ENCODE measurements at regions not wholly inside any gene's neighbourhood (a gene's known extent, or its start where the extent isn't known, plus 50 kb on each side); places are given as distances from the start of the nearest gene placed in this dataset.

DNA sequence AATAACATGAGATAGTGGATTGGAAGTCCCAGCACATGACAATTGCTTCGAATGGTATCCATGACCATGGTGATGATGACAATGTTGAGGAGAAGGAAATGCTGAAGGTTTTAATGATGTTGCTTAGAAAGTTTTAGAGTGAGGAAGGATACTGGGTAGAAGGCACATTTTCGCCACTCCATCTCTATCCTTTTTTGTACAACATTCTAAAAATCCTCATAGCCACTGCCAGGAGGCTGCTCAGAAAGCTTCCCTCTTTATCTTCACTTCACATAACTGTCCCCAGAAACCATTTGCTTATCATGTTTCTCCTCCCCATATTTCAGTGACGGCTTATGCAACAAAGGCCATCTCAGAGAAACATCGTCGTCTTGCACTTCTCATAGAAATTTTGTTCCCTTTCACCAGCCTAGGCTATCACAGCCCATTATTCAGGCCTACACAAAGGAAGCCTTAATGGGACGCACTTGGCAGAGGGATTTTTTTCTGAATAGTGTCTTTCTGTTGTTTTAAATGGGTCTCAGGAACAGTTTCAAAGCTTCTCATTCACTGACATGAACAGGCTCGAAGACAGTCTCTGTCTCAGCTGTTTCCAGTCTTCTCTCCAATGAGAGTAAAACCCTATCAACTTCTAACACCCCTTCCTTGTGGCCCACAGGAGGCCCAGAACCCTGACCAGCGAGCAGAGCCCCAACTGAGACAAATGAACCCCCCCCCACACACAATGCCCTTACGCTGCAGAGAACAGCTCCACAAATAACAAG, 506.7 kb downstream of the HAPSTR1 start:
- Histone ChIP-seq H3K4me3 (replicated peaks; ENCODE audit: insufficient read depth, low read length) (no peak overlapping the region), H3K27ac (replicated peaks) (no peak overlapping the region), H3K27me3 (ENCODE audit: insufficient read depth, poor library complexity, severe bottlenecking) (peaks cover 2% of the 10 kb centered on the region)
- TF ChIP-seq, protein P1, sequence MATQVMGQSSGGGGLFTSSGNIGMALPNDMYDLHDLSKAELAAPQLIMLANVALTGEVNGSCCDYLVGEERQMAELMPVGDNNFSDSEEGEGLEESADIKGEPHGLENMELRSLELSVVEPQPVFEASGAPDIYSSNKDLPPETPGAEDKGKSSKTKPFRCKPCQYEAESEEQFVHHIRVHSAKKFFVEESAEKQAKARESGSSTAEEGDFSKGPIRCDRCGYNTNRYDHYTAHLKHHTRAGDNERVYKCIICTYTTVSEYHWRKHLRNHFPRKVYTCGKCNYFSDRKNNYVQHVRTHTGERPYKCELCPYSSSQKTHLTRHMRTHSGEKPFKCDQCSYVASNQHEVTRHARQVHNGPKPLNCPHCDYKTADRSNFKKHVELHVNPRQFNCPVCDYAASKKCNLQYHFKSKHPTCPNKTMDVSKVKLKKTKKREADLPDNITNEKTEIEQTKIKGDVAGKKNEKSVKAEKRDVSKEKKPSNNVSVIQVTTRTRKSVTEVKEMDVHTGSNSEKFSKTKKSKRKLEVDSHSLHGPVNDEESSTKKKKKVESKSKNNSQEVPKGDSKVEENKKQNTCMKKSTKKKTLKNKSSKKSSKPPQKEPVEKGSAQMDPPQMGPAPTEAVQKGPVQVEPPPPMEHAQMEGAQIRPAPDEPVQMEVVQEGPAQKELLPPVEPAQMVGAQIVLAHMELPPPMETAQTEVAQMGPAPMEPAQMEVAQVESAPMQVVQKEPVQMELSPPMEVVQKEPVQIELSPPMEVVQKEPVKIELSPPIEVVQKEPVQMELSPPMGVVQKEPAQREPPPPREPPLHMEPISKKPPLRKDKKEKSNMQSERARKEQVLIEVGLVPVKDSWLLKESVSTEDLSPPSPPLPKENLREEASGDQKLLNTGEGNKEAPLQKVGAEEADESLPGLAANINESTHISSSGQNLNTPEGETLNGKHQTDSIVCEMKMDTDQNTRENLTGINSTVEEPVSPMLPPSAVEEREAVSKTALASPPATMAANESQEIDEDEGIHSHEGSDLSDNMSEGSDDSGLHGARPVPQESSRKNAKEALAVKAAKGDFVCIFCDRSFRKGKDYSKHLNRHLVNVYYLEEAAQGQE (IDR thresholded peaks at IDR 0.05; ENCODE audit: insufficient replicate concordance, low read depth), result no peak
- TF ChIP-seq, protein P2, sequence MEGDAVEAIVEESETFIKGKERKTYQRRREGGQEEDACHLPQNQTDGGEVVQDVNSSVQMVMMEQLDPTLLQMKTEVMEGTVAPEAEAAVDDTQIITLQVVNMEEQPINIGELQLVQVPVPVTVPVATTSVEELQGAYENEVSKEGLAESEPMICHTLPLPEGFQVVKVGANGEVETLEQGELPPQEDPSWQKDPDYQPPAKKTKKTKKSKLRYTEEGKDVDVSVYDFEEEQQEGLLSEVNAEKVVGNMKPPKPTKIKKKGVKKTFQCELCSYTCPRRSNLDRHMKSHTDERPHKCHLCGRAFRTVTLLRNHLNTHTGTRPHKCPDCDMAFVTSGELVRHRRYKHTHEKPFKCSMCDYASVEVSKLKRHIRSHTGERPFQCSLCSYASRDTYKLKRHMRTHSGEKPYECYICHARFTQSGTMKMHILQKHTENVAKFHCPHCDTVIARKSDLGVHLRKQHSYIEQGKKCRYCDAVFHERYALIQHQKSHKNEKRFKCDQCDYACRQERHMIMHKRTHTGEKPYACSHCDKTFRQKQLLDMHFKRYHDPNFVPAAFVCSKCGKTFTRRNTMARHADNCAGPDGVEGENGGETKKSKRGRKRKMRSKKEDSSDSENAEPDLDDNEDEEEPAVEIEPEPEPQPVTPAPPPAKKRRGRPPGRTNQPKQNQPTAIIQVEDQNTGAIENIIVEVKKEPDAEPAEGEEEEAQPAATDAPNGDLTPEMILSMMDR (IDR thresholded peaks at IDR 0.05; ENCODE audit: insufficient read depth, low read length), result no peak
- DNase-seq (ENCODE audit: low read depth in 1 of 2, low spot score in 1 of 2), result no peak

GRCh38 chr16:9598731-9599083, 507.3 kb downstream of the HAPSTR1 start:
- TF ChIP-seq, protein P1 (IDR thresholded peaks at IDR 0.05; ENCODE audit: insufficient replicate concordance, low read depth), result no peak
- TF ChIP-seq SPI1 (IDR thresholded peaks at IDR 0.05; ENCODE audit: borderline replicate concordance, low read depth), result no peak
- TF ChIP-seq, protein P2 (IDR thresholded peaks at IDR 0.05; ENCODE audit: insufficient read depth, low read length), result no peak
- no peak for TF ChIP-seq POLR2AphosphoS5 (IDR thresholded peaks at IDR 0.05; ENCODE audit: low read depth)
- no peak for TF ChIP-seq GABPA (IDR thresholded peaks at IDR 0.05; ENCODE audit: low read depth)
- H3K27ac ChIP-seq (replicated peaks), result no peak overlapping the region
- peaks cover 2% of the 10 kb centered on the region for H3K27me3 ChIP-seq (ENCODE audit: insufficient read depth, poor library complexity, severe bottlenecking)
- DNase-seq (ENCODE audit: low read depth in 1 of 2, low spot score in 1 of 2), result no peak
- H3K4me3 ChIP-seq (replicated peaks; ENCODE audit: insufficient read depth, low read length), result no peak overlapping the region

DNA sequence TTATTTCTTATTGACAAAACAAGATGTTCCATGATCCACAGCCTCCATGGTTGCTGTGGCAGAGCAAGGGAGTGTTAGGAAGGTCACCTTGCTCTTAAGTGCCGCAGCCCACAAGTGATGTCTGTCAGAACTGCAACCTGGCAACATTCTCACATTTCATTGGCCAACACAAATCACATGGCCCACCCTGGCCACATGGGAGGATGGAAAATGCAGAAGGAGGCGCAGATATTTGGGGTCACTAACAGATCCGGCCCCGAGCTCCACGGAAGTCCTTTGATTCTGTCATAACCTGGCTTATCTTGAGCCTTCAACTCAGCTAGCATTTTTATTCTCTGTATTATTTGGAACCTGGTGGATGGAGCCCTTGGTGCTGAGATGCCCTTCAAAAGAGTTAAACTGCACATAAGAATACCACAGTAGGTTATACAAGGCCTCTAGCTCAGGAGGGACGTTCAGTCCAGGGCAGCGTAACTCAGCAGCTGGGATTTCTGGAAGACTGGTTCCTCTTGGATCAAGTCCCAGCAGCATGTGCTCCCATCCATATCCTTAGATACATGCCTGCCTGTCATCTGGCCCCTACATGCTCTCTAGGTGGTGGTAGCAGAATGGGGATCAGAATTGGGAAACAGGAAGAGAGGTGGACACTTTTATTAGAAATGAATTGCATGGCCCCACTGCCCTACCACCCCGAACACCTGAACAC, 508.1 kb downstream of the HAPSTR1 start:
- Histone ChIP-seq H3K27me3 (ENCODE audit: insufficient read depth, poor library complexity, severe bottlenecking) (peaks cover 2% of the 10 kb centered on the region), H3K27ac (replicated peaks) (no peak overlapping the region), H3K4me3 (replicated peaks; ENCODE audit: insufficient read depth, low read length) (no peak overlapping the region)
- no peak for DNase-seq (ENCODE audit: low read depth in 1 of 2, low spot score in 1 of 2)
- TF ChIP-seq, protein P1 (IDR thresholded peaks at IDR 0.05; ENCODE audit: insufficient replicate concordance, low read depth), result no peak
- TF ChIP-seq POLR2AphosphoS5 (IDR thresholded peaks at IDR 0.05; ENCODE audit: low read depth), result no peak
- TF ChIP-seq SPI1 (IDR thresholded peaks at IDR 0.05; ENCODE audit: borderline replicate concordance, low read depth), result no peak
- TF ChIP-seq, protein P2 (IDR thresholded peaks at IDR 0.05; ENCODE audit: insufficient read depth, low read length), result no peak
- no peak for TF ChIP-seq GABPA (IDR thresholded peaks at IDR 0.05; ENCODE audit: low read depth)
